ENCODE measurements at regions not wholly inside any gene's neighbourhood (a gene's known extent, or its start where the extent isn't known, plus 50 kb on each side); places are given as distances from the start of the nearest gene placed in this dataset.

DNA sequence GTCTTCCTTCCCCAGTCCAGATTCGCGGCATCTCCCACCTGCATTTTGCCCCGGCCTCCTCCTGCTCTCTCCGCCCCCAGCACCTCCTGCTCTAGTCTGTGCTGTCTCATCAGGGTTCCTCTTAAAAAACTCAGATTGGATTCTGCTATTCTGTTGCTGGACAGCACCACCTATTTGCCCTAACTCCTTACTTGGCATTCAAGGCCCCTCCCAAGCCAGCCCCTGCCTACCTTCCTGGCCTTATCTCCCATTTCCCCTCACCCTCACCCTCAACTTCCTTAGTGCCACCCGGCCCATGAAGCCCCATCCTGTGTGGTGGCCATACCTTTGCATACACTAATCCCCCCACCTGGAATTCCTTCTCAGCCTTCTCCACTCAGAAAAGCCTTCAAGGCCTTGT is 59.9 kb upstream of the PRDM11 start:
- TF ChIP-seq, protein P1, sequence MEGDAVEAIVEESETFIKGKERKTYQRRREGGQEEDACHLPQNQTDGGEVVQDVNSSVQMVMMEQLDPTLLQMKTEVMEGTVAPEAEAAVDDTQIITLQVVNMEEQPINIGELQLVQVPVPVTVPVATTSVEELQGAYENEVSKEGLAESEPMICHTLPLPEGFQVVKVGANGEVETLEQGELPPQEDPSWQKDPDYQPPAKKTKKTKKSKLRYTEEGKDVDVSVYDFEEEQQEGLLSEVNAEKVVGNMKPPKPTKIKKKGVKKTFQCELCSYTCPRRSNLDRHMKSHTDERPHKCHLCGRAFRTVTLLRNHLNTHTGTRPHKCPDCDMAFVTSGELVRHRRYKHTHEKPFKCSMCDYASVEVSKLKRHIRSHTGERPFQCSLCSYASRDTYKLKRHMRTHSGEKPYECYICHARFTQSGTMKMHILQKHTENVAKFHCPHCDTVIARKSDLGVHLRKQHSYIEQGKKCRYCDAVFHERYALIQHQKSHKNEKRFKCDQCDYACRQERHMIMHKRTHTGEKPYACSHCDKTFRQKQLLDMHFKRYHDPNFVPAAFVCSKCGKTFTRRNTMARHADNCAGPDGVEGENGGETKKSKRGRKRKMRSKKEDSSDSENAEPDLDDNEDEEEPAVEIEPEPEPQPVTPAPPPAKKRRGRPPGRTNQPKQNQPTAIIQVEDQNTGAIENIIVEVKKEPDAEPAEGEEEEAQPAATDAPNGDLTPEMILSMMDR (IDR thresholded peaks at IDR 0.05; ENCODE audit: insufficient read depth, low read length): no peak
- TF ChIP-seq POLR2AphosphoS5 (IDR thresholded peaks at IDR 0.05; ENCODE audit: low read depth): no peak

Measured in HL-60 (cell line).